ENCODE measurements at regions not wholly inside any gene's neighbourhood (a gene's known extent, or its start where the extent isn't known, plus 50 kb on each side); places are given as distances from the start of the nearest gene placed in this dataset.

DNA sequence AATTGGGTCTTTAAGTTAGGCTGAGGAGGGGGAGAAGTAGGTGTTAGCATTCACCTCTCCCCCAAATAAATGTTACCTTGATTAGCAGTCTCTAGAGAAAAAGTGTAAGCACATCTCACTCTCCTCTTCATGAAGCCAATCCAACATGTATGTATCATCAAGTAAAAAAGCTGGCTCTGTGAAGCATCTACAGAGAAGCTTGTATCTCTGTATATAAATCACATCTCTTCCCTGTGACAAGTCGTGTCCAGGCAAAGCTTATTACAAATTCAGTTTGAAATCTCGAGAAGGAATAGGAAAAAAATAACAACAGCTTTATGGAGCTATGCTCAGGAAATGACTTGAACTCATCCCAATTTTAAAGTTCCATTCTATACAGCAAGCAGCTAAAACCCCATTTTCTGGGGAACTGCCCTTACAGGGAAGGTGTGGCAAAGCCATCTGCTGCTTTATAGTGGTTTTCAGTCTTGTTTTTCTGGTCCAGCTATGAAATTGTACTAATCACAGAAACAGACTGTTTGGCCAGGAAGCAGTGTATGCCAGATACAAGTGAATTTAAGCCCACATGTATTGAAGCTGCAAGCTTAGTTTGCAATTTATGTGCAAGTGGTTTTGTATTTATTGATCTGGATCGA lies 313.3 kb upstream of the NOCT start:
- no peaks in the 10 kb centered on the region for H3K27me3 Mint-ChIP-seq
- DNase-seq: no peak
- no peak for ATAC-seq (ENCODE audit: low read depth)
- H3K9me3 Mint-ChIP-seq: no peaks in the 10 kb centered on the region
- H3K36me3 Mint-ChIP-seq (ENCODE audit: low read depth): no peaks in the 10 kb centered on the region
- intact Hi-C loops (cut with micrococcal nuclease): no loop called here
- H3K27ac Mint-ChIP-seq: no peak overlapping the region
- TF ChIP-seq CTCF (IDR thresholded peaks at IDR 0.05): no peak
- ChIA-PET POLR2A (no interaction called here), CTCF (no interaction called here)
- H3K4me3 Mint-ChIP-seq: no peak overlapping the region
- no peaks in the 10 kb centered on the region for H3K4me1 Mint-ChIP-seq

- Mint-ChIP-seq H3K27ac (no peak overlapping the region), H3K9me3 (no peaks in the 10 kb centered on the region), H3K27me3 (peaks cover 7% of the 10 kb centered on the region), H3K4me1 (no peaks in the 10 kb centered on the region), H3K4me3 (no peak overlapping the region), H3K36me3 (ENCODE audit: low read depth) (no peaks in the 10 kb centered on the region)
- ChIA-PET CTCF (no interaction called here), POLR2A (no interaction called here)
- DNase-seq (no peak), ATAC-seq (ENCODE audit: low read depth) (no peak)
- intact Hi-C loops (cut with micrococcal nuclease): no loop called here
- no peak for TF ChIP-seq CTCF (IDR thresholded peaks at IDR 0.05)
Observed at GRCh38 chr4:138698641-138699040, 316.9 kb upstream of the NOCT start.

GRCh38 chr4:138697851-138698250 lies 317.7 kb upstream of the NOCT start:
- intact Hi-C loops (cut with micrococcal nuclease): no loop called here
- Mint-ChIP-seq H3K27me3 (peaks cover 7% of the 10 kb centered on the region), H3K36me3 (ENCODE audit: low read depth) (no peaks in the 10 kb centered on the region), H3K4me1 (no peaks in the 10 kb centered on the region), H3K4me3 (no peak overlapping the region), H3K27ac (no peak overlapping the region), H3K9me3 (no peaks in the 10 kb centered on the region)
- DNase-seq: no peak
- CTCF ChIA-PET: no interaction called here
- TF ChIP-seq CTCF (IDR thresholded peaks at IDR 0.05): no peak
- ATAC-seq (ENCODE audit: low read depth): no peak
- POLR2A ChIA-PET: no interaction called here

DNA sequence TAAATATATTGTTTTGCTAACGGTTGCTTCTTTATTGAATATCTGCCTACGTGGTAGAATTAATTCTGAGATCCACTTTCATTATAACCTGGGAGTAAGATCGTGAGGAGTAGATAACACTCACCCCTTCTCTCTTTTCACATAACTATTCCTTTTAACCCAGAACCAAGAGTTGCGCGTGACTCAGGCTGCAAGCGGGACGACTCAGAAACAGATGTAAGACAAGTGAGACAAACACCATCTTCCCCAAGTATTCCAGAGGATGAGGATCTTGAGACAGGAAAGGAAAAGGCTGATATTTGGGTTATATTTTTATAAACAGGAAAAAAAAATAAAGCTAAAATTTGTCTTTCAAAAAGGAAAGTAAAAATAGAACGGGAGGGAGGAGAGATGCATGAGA lies 318.8 kb upstream of the NOCT start:
- H3K36me3 Mint-ChIP-seq (ENCODE audit: low read depth): no peaks in the 10 kb centered on the region
- POLR2A ChIA-PET: no interaction called here
- H3K27me3 Mint-ChIP-seq: peaks cover 7% of the 10 kb centered on the region

DNA sequence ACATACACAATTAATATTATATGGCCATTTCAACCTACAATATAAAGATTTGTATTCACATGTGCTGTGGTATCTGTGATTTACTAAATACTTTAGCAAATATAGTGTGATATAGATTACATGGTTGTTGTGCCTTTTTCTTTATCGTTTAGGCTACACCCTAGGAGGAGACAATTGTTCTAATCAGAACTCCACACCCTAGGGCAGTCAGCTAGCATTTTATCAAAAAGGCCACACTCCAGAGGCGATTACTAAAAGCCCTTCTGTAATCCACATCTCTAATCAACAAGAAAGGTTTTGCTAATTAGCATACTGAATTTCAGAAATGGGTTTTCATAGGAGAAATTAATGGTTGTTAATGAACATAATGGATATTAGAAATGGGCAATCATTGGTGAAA lies 319.5 kb upstream of the NOCT start:
- ATAC-seq (ENCODE audit: low read depth): no peak
- Mint-ChIP-seq H3K27ac (no peak overlapping the region), H3K4me3 (no peak overlapping the region), H3K27me3 (peaks cover 7% of the 10 kb centered on the region), H3K4me1 (no peaks in the 10 kb centered on the region), H3K9me3 (no peaks in the 10 kb centered on the region), H3K36me3 (ENCODE audit: low read depth) (no peaks in the 10 kb centered on the region)
- ChIA-PET CTCF (interaction anchor here (1.4 kb wide), 1 partner anchor 16 kb away, joined by 3 read pairs; no protein-coding TSS in a partner anchor), POLR2A (no interaction called here)
- no peak for TF ChIP-seq CTCF (IDR thresholded peaks at IDR 0.05)
- intact Hi-C loops (cut with micrococcal nuclease): no loop called here
- DNase-seq: no peak

More for the DNA sequence above, 318.8 kb upstream of the NOCT start:
- no peak overlapping the region for H3K4me3 Mint-ChIP-seq
- ATAC-seq (ENCODE audit: low read depth) (no peak), DNase-seq (no peak)
- H3K4me1 Mint-ChIP-seq: no peaks in the 10 kb centered on the region
- no peak for TF ChIP-seq CTCF (IDR thresholded peaks at IDR 0.05)
- H3K9me3 Mint-ChIP-seq: no peaks in the 10 kb centered on the region
- CTCF ChIA-PET: interaction anchor here (1.4 kb wide), 1 partner anchor 16 kb away, joined by 3 read pairs; no protein-coding TSS in a partner anchor
- H3K27ac Mint-ChIP-seq: no peak overlapping the region
- intact Hi-C loops (cut with micrococcal nuclease): no loop called here

Measured in activated B cell treated with CpG ODN at 0.5 μM for 24 hours (primary cell).